ENCODE measurements at regions not wholly inside any gene's neighbourhood (a gene's known extent, or its start where the extent isn't known, plus 50 kb on each side); places are given as distances from the start of the nearest gene placed in this dataset.
"Not testable (repeated sequence)": the region's sequence is repeated elsewhere in the genome, so short reads cannot be mapped to it uniquely, and the experiment has no call there.

- no peak overlapping the region for H3K27ac ChIP-seq (ENCODE audit: low read depth, low read length)
These were observed 212.0 kb upstream of the MGAT5 start for GRCh38 chr2:134041877-134042276.

- H3K27ac ChIP-seq (ENCODE audit: low read depth, low read length), result not testable (repeated sequence)
- 83 to 93% (median 91%) methylated on average over 8 of the region's 8 CpGs for WGBS, 3 donors
These were observed 210.8 kb upstream of the MGAT5 start for GRCh38 chr2:134043028-134043427.

GRCh38 chr2:134052173-134052572, 201.7 kb upstream of the MGAT5 start:
- H3K27ac ChIP-seq (ENCODE audit: low read depth, low read length), result no peak overlapping the region
- WGBS, 3 donors, result 75 to 81% (median 77%) methylated on average over 4 of the region's 4 CpGs

GRCh38 chr2:134056173-134056572, 197.7 kb upstream of the MGAT5 start:
- WGBS, 3 donors, result 80 to 87% (median 81%) methylated on average over 2 of the region's 2 CpGs
- no peak overlapping the region for H3K27ac ChIP-seq (ENCODE audit: low read depth, low read length)

GRCh38 chr2:134061066-134061465, 192.8 kb upstream of the MGAT5 start:
- 82 to 85% (median 85%) methylated on average over 8 of the region's 8 CpGs for WGBS, 3 donors
- not testable (repeated sequence) for H3K27ac ChIP-seq (ENCODE audit: low read depth, low read length)

GRCh38 chr2:134062235-134062634, 191.6 kb upstream of the MGAT5 start:
- 57 to 76% (median 67%) methylated on average over 1 to 3 of the region's 3 CpGs for WGBS, 3 donors
- H3K27ac ChIP-seq (ENCODE audit: low read depth, low read length), result not testable (repeated sequence)

GRCh38 chr2:134063916-134064315, 190.0 kb upstream of the MGAT5 start:
- WGBS, 3 donors, result 97 to 98% (median 97%) methylated on average over 14 to 27 of the region's 27 CpGs
- H3K27ac ChIP-seq (ENCODE audit: low read depth, low read length), result not testable (repeated sequence)

GRCh38 chr2:134070281-134070741, 183.6 kb upstream of the MGAT5 start:
- 90 to 92% (median 91%) methylated on average over 6 of the region's 6 CpGs for WGBS, 3 donors
- H3K27ac ChIP-seq (ENCODE audit: low read depth, low read length), result no peak overlapping the region

GRCh38 chr2:134072341-134072740, 181.5 kb upstream of the MGAT5 start:
- WGBS, 3 donors, result 70 to 78% (median 76%) methylated on average over 1 of the region's 1 CpG
- no peak overlapping the region for H3K27ac ChIP-seq (ENCODE audit: low read depth, low read length)

- 30 to 78% (median 52%) methylated on average over 2 of the region's 2 CpGs for WGBS, 3 donors
- H3K27ac ChIP-seq (ENCODE audit: low read depth, low read length), result no peak overlapping the region
These were observed 180.8 kb upstream of the MGAT5 start for GRCh38 chr2:134073023-134073422.

- H3K27ac ChIP-seq (ENCODE audit: low read depth, low read length), result no peak overlapping the region
- 73 to 85% (median 74%) methylated on average over 7 of the region's 7 CpGs for WGBS, 3 donors
These were observed 179.3 kb upstream of the MGAT5 start for GRCh38 chr2:134074619-134075018.

- no peak overlapping the region for H3K27ac ChIP-seq (ENCODE audit: low read depth, low read length)
- 86 to 92% (median 89%) methylated on average over 4 of the region's 4 CpGs for WGBS, 3 donors
These were observed 178.7 kb upstream of the MGAT5 start for GRCh38 chr2:134075204-134075603.

- 0 to 4% (median 3%) methylated on average over 1 of the region's 1 CpG for WGBS, 3 donors
- H3K27ac ChIP-seq (ENCODE audit: low read depth, low read length), result no peak overlapping the region
These were observed 175.5 kb upstream of the MGAT5 start for GRCh38 chr2:134078354-134078753.

- 85 to 95% (median 90%) methylated on average over 4 of the region's 4 CpGs for WGBS, 3 donors
- H3K27ac ChIP-seq (ENCODE audit: low read depth, low read length), result no peak overlapping the region
These were observed 174.5 kb upstream of the MGAT5 start for GRCh38 chr2:134079373-134079772.

GRCh38 chr2:134080386-134081089, 173.3 kb upstream of the MGAT5 start:
- WGBS, 3 donors, result 66 to 84% (median 75%) methylated on average over 7 of the region's 7 CpGs
- H3K27ac ChIP-seq (ENCODE audit: low read depth, low read length), result no peak overlapping the region

- no peak overlapping the region for H3K27ac ChIP-seq (ENCODE audit: low read depth, low read length)
- WGBS, 3 donors, result 80 to 87% (median 85%) methylated on average over 8 of the region's 8 CpGs
These were observed 172.5 kb upstream of the MGAT5 start for GRCh38 chr2:134081238-134081938.

- WGBS, 3 donors, result 72 to 76% (median 75%) methylated on average over 5 of the region's 5 CpGs
- no peak overlapping the region for H3K27ac ChIP-seq (ENCODE audit: low read depth, low read length)
These were observed 170.3 kb upstream of the MGAT5 start for GRCh38 chr2:134083548-134083947.

GRCh38 chr2:134086594-134087219, 167.2 kb upstream of the MGAT5 start:
- no peak overlapping the region for H3K27ac ChIP-seq (ENCODE audit: low read depth, low read length)
- 71 to 84% (median 83%) methylated on average over 9 of the region's 9 CpGs for WGBS, 3 donors

- H3K27ac ChIP-seq (ENCODE audit: low read depth, low read length), result no peak overlapping the region
- 43 to 84% (median 79%) methylated on average over 2 of the region's 2 CpGs for WGBS, 3 donors
These were observed 166.4 kb upstream of the MGAT5 start for GRCh38 chr2:134087371-134087921.

Data from adipose tissue (tissue), 3 donors.